ENCODE measurements at regions not wholly inside any gene's neighbourhood (a gene's known extent, or its start where the extent isn't known, plus 50 kb on each side); places are given as distances from the start of the nearest gene placed in this dataset.

GRCh38 chrX:14476205-14476604 is 53.1 kb upstream of the GLRA2 start:
- no peak for TF ChIP-seq CTCF (IDR thresholded peaks at IDR 0.05; ENCODE audit: low read depth, low read length)
- H3K36me3 ChIP-seq: no peaks in the 10 kb centered on the region
- H3K9me3 ChIP-seq (ENCODE audit: low read depth): no peaks in the 10 kb centered on the region
- H3K4me3 ChIP-seq: no peak overlapping the region
- DNase-seq (ENCODE audit: low read depth in 1 of 2, low spot score in 1 of 2): no peak
- H3K27ac ChIP-seq: no peak overlapping the region
- H3K27me3 ChIP-seq: no peaks in the 10 kb centered on the region
- H3K4me1 ChIP-seq (ENCODE audit: low read depth): no peaks in the 10 kb centered on the region

- Histone ChIP-seq H3K27me3 (no peaks in the 10 kb centered on the region), H3K4me1 (ENCODE audit: low read depth) (no peaks in the 10 kb centered on the region), H3K4me3 (no peak overlapping the region), H3K36me3 (no peaks in the 10 kb centered on the region), H3K9me3 (ENCODE audit: low read depth) (no peaks in the 10 kb centered on the region), H3K27ac (no peak overlapping the region)
- no peak for DNase-seq (ENCODE audit: low read depth in 1 of 2, low spot score in 1 of 2)
- TF ChIP-seq CTCF (IDR thresholded peaks at IDR 0.05; ENCODE audit: low read depth, low read length): no peak
Observed at GRCh38 chrX:14449773-14450172, 79.6 kb upstream of the GLRA2 start.

GRCh38 chrX:14448406-14448805 is 80.9 kb upstream of the GLRA2 start:
- Histone ChIP-seq H3K27ac (no peak overlapping the region), H3K27me3 (no peaks in the 10 kb centered on the region), H3K4me1 (ENCODE audit: low read depth) (no peaks in the 10 kb centered on the region), H3K36me3 (no peaks in the 10 kb centered on the region), H3K9me3 (ENCODE audit: low read depth) (no peaks in the 10 kb centered on the region), H3K4me3 (no peak overlapping the region)
- no peak for TF ChIP-seq CTCF (IDR thresholded peaks at IDR 0.05; ENCODE audit: low read depth, low read length)
- DNase-seq (ENCODE audit: low read depth in 1 of 2, low spot score in 1 of 2): no peak

- TF ChIP-seq CTCF (IDR thresholded peaks at IDR 0.05; ENCODE audit: low read depth, low read length): no peak
- H3K4me3 ChIP-seq: no peak overlapping the region
- H3K4me1 ChIP-seq (ENCODE audit: low read depth): no peaks in the 10 kb centered on the region
- H3K9me3 ChIP-seq (ENCODE audit: low read depth): no peaks in the 10 kb centered on the region
- H3K27me3 ChIP-seq: no peaks in the 10 kb centered on the region
- no peak overlapping the region for H3K27ac ChIP-seq
- no peaks in the 10 kb centered on the region for H3K36me3 ChIP-seq
- no peak for DNase-seq (ENCODE audit: low read depth in 1 of 2, low spot score in 1 of 2)
Observed at GRCh38 chrX:14440106-14440505, 89.2 kb upstream of the GLRA2 start.

- no peak overlapping the region for H3K4me3 ChIP-seq
- no peak for TF ChIP-seq CTCF (IDR thresholded peaks at IDR 0.05; ENCODE audit: low read depth, low read length)
- H3K27ac ChIP-seq: no peak overlapping the region
- no peaks in the 10 kb centered on the region for H3K27me3 ChIP-seq
- H3K9me3 ChIP-seq (ENCODE audit: low read depth): peaks cover 7% of the 10 kb centered on the region
- no peaks in the 10 kb centered on the region for H3K36me3 ChIP-seq
- H3K4me1 ChIP-seq (ENCODE audit: low read depth): no peaks in the 10 kb centered on the region
- DNase-seq (ENCODE audit: low read depth in 1 of 2, low spot score in 1 of 2): no peak
Observed at GRCh38 chrX:14427614-14428013, 101.7 kb upstream of the GLRA2 start.

- H3K36me3 ChIP-seq: no peaks in the 10 kb centered on the region
- no peak overlapping the region for H3K4me3 ChIP-seq
- H3K27ac ChIP-seq: no peak overlapping the region
- no peaks in the 10 kb centered on the region for H3K9me3 ChIP-seq (ENCODE audit: low read depth)
- no peaks in the 10 kb centered on the region for H3K4me1 ChIP-seq (ENCODE audit: low read depth)
- DNase-seq (ENCODE audit: low read depth in 1 of 2, low spot score in 1 of 2): no peak
- TF ChIP-seq CTCF (IDR thresholded peaks at IDR 0.05; ENCODE audit: low read depth, low read length): no peak
- no peaks in the 10 kb centered on the region for H3K27me3 ChIP-seq
Observed at GRCh38 chrX:14420841-14421240, 108.5 kb upstream of the GLRA2 start.

Measured in cardiac muscle cell (in vitro differentiated cells and primary cell).